ENCODE measurements at regions not wholly inside any gene's neighbourhood (a gene's known extent, or its start where the extent isn't known, plus 50 kb on each side); places are given as distances from the start of the nearest gene placed in this dataset.

GRCh38 chr5:7331131-7331530 is 64.8 kb upstream of the ADCY2 start:
- H3K27ac ChIP-seq = no peak overlapping the region
- no peak for TF ChIP-seq CTCF (IDR thresholded peaks at IDR 0.05)
- no peak for TF ChIP-seq ZFX (IDR thresholded peaks at IDR 0.05; ENCODE audit: borderline replicate concordance)
